HEK293 (cell line): ENCODE measurements at regions not wholly inside any gene's neighbourhood (a gene's known extent, or its start where the extent isn't known, plus 50 kb on each side); places are given as distances from the start of the nearest gene placed in this dataset.

Source experiments
- CTCF ChIA-PET: fragments of 350-600 bp; formaldehyde crosslinking; extraction: SDS; loops from one replicate; lab custom pipeline; 2021; ENCODE audit warnings: antibody characterized with exemption; lab: Yijun Ruan, JAX
- POLR2A ChIA-PET: fragments of 300-600 bp; formaldehyde crosslinking; extraction: SDS; loops from one replicate; lab custom pipeline; 2020; ENCODE audit warnings: antibody characterized with exemption, inconsistent platforms; lab: Yijun Ruan, JAX
- H3K27ac ChIP-seq: fragments of 200-500 bp; sonication (Bioruptor generic); 2 replicates; pipeline ENCODE4 v1.5.1; 2014; ENCODE audit warnings: low read depth, low read length, control low read depth, inconsistent platforms; ENCODE audit errors: extremely low read depth
- H3K36me3 ChIP-seq, 2 experiments: fragments of 200-500 bp in 1 of 2; sonication (Bioruptor generic) in 1 of 2; 1 replicate in 1 of 2; 2 replicates in 1 of 2; pipeline ENCODE4 v1.5.1; 2014 to 2017; ENCODE audit warnings: inconsistent platforms in 2 of 2, low read length in 2 of 2; ENCODE audit not compliant: control insufficient read depth in 2 of 2, insufficient read depth in 1 of 2
- H3K4me1 ChIP-seq: fragments of 200-500 bp; sonication (Bioruptor generic); 2 replicates; pipeline ENCODE4 v1.5.1; 2014; ENCODE audit warnings: mild to moderate bottlenecking, low read length, inconsistent platforms; ENCODE audit not compliant: control insufficient read depth, insufficient read depth
- H3K4me3 ChIP-seq: 2 replicates; pipeline ENCODE4 v1.5.1; 2011; ENCODE audit warnings: low read depth, mild to moderate bottlenecking, control low read depth, low read length, moderate library complexity
- H3K9me3 ChIP-seq: fragments of 200-500 bp; sonication (Bioruptor generic); 2 replicates; pipeline ENCODE4 v1.5.1; 2014; ENCODE audit warnings: low read depth, low read length, inconsistent platforms; ENCODE audit not compliant: control insufficient read depth, insufficient read depth
- BCL11A ChIP-seq: fragments of 450-650 bp; formaldehyde crosslinking; IDR thresholded peaks from 2 replicates; pipeline ENCODE4 v1.5.1; 2016; ENCODE audit warnings: low read depth, missing biosample characterization, missing genetic modification characterization
- PRDM1 ChIP-seq: fragments of 450-650 bp; formaldehyde crosslinking; IDR thresholded peaks from 2 replicates; pipeline ENCODE4; 2016; ENCODE audit warnings: missing biosample characterization, missing genetic modification characterization
- SP3 ChIP-seq: fragments of 450-650 bp; formaldehyde crosslinking; IDR thresholded peaks from 2 replicates; pipeline ENCODE4 v1.5.1; 2016; ENCODE audit warnings: missing biosample characterization, missing genetic modification characterization
- ZFP41 ChIP-seq: fragments of 450-650 bp; formaldehyde crosslinking; IDR thresholded peaks from 2 replicates; pipeline ENCODE4 v1.5.1; 2016; ENCODE audit warnings: missing biosample characterization, missing genetic modification characterization, borderline replicate concordance
- ZFP69B ChIP-seq: fragments of 450-650 bp; formaldehyde crosslinking; IDR thresholded peaks from 2 replicates; pipeline ENCODE4 v1.5.1; 2016; ENCODE audit warnings: missing biosample characterization, missing genetic modification characterization
- ZNF174 ChIP-seq: fragments of 450-650 bp; formaldehyde crosslinking; IDR thresholded peaks from 2 replicates; pipeline ENCODE4 v1.5.0; 2017; ENCODE audit warnings: missing biosample characterization, mild to moderate bottlenecking, missing genetic modification characterization
- ZNF202 ChIP-seq: fragments of 450-650 bp; formaldehyde crosslinking; IDR thresholded peaks from 2 replicates; pipeline ENCODE4 v1.5.1; 2016; ENCODE audit warnings: missing biosample characterization, missing genetic modification characterization, borderline replicate concordance
- ZNF214 ChIP-seq: fragments of 450-650 bp; formaldehyde crosslinking; IDR thresholded peaks from 2 replicates; pipeline ENCODE4 v1.5.1; 2017; ENCODE audit warnings: missing biosample characterization, mild to moderate bottlenecking, missing genetic modification characterization, borderline replicate concordance
- ZNF223 ChIP-seq: fragments of 450-650 bp; formaldehyde crosslinking; IDR thresholded peaks from 2 replicates; pipeline ENCODE4 v1.5.1; 2016; ENCODE audit warnings: missing biosample characterization, missing genetic modification characterization
- ZNF24 ChIP-seq: fragments of 450-650 bp; formaldehyde crosslinking; IDR thresholded peaks from 2 replicates; pipeline ENCODE4 v1.5.1; 2016; ENCODE audit warnings: missing biosample characterization, missing genetic modification characterization
- ZNF623 ChIP-seq: fragments of 450-650 bp; formaldehyde crosslinking; IDR thresholded peaks from 2 replicates; pipeline ENCODE4 v1.5.1; 2016; ENCODE audit warnings: missing biosample characterization, missing genetic modification characterization
- TF ChIP-seq, protein P1 (sequence below): fragments of 450-650 bp; formaldehyde crosslinking; IDR thresholded peaks from 2 replicates; pipeline ENCODE4 v1.5.1; 2016; ENCODE audit warnings: missing biosample characterization, missing genetic modification characterization, low read depth
- TF ChIP-seq, protein P2 (sequence below): fragments of 450-650 bp; formaldehyde crosslinking; IDR thresholded peaks from 2 replicates; pipeline ENCODE4 v1.5.1; 2016; ENCODE audit warnings: missing biosample characterization, missing genetic modification characterization
- TF ChIP-seq, protein P3 (sequence below): fragments of 450-650 bp; formaldehyde crosslinking; conservative IDR thresholded peaks from 2 replicates; pipeline ENCODE4 v1.5.1; 2016; ENCODE audit warnings: low read depth, missing biosample characterization, missing genetic modification characterization

DNA sequence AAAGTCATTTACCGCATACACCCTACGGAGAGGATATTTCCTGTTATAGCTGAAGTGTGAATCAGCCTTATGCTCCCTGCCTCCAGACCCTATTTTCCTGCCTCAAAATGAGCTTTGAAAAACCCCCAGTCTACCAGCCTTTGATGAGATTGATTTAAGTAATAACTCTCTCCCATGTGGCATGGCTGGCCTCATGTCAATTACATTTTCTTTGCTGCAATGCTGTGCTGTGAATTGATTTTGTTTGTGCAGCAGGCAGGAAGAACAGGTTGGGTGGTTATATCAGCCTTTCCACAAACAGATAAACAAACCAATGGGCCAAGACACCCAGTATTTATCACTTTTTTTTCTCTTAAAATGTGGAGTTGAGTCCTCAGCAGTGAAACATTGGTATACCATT is 1105.5 kb upstream of the TMEM132C start (continued):
- TF ChIP-seq, protein P1, sequence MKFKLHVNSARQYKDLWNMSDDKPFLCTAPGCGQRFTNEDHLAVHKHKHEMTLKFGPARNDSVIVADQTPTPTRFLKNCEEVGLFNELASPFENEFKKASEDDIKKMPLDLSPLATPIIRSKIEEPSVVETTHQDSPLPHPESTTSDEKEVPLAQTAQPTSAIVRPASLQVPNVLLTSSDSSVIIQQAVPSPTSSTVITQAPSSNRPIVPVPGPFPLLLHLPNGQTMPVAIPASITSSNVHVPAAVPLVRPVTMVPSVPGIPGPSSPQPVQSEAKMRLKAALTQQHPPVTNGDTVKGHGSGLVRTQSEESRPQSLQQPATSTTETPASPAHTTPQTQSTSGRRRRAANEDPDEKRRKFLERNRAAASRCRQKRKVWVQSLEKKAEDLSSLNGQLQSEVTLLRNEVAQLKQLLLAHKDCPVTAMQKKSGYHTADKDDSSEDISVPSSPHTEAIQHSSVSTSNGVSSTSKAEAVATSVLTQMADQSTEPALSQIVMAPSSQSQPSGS (tag by site-specific recombination), result no peak
- TF ChIP-seq, all 188 proteins: peak for 0

DNA sequence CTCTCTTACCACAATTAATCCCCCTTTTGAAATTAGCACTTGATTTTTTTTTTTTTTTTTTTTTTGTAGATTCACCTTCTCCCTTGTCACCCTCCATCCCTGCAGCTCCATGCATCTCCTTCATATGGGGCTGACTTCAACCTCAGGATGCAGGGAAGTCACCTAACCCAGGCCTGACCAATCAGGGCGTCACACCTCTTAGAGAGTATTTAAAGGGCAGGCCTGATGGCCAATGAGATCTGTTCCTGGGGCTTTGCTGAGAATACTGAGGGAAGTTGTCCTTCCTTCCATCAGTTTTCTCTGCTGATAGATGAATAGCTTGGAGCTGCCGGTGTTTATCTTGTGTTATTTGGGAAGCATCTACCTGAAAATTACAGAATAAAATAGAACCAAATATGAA is 1104.7 kb upstream of the TMEM132C start:
- Histone ChIP-seq H3K4me3 (no peak overlapping the region), H3K9me3 (no peaks in the 10 kb centered on the region), H3K36me3 (no peaks in the 10 kb centered on the region), H3K27ac (no peak overlapping the region), H3K4me1 (no peaks in the 10 kb centered on the region)
- TF ChIP-seq ZNF214 (tag by site-specific recombination), result no peak
- CTCF ChIA-PET, result interaction anchor here (0.6 kb wide), 1 partner anchor 905 kb away, joined by 5 read pairs; no protein-coding TSS in a partner anchor
- POLR2A ChIA-PET, result no interaction called here

DNA sequence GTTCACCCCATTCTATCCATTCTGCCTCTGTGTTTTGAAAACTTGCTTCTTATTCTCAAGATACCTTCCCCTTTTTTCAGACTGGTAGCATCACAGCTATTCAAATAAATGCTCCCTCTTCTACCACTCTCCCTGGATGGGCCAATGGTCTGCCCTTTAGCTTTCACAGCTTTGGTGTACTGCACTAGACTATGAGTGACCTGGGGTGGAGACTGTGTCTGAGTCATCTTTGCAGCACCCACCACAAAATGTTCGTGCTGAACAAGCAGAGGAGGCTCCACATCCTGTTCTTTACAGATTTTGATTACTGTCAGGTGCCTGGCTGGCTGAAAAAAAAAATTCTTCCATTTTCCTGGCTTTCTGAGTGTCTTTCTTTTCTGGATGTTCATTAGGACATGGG is 1104.1 kb upstream of the TMEM132C start:
- ChIA-PET CTCF (interaction anchor here (0.6 kb wide), 1 partner anchor 904 kb away, joined by 5 read pairs; no protein-coding TSS in a partner anchor), POLR2A (no interaction called here)
- H3K27ac ChIP-seq, result no peak overlapping the region
- no peaks in the 10 kb centered on the region for H3K36me3 ChIP-seq
- H3K9me3 ChIP-seq, result no peaks in the 10 kb centered on the region
- TF ChIP-seq, protein P2, sequence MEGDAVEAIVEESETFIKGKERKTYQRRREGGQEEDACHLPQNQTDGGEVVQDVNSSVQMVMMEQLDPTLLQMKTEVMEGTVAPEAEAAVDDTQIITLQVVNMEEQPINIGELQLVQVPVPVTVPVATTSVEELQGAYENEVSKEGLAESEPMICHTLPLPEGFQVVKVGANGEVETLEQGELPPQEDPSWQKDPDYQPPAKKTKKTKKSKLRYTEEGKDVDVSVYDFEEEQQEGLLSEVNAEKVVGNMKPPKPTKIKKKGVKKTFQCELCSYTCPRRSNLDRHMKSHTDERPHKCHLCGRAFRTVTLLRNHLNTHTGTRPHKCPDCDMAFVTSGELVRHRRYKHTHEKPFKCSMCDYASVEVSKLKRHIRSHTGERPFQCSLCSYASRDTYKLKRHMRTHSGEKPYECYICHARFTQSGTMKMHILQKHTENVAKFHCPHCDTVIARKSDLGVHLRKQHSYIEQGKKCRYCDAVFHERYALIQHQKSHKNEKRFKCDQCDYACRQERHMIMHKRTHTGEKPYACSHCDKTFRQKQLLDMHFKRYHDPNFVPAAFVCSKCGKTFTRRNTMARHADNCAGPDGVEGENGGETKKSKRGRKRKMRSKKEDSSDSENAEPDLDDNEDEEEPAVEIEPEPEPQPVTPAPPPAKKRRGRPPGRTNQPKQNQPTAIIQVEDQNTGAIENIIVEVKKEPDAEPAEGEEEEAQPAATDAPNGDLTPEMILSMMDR (tag by site-specific recombination), result no peak
- TF ChIP-seq, protein P3, sequence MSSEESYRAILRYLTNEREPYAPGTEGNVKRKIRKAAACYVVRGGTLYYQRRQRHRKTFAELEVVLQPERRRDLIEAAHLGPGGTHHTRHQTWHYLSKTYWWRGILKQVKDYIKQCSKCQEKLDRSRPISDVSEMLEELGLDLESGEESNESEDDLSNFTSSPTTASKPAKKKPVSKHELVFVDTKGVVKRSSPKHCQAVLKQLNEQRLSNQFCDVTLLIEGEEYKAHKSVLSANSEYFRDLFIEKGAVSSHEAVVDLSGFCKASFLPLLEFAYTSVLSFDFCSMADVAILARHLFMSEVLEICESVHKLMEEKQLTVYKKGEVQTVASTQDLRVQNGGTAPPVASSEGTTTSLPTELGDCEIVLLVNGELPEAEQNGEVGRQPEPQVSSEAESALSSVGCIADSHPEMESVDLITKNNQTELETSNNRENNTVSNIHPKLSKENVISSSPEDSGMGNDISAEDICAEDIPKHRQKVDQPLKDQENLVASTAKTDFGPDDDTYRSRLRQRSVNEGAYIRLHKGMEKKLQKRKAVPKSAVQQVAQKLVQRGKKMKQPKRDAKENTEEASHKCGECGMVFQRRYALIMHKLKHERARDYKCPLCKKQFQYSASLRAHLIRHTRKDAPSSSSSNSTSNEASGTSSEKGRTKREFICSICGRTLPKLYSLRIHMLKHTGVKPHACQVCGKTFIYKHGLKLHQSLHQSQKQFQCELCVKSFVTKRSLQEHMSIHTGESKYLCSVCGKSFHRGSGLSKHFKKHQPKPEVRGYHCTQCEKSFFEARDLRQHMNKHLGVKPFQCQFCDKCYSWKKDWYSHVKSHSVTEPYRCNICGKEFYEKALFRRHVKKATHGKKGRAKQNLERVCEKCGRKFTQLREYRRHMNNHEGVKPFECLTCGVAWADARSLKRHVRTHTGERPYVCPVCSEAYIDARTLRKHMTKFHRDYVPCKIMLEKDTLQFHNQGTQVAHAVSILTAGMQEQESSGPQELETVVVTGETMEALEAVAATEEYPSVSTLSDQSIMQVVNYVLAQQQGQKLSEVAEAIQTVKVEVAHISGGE, result no peak
- TF ChIP-seq ZNF202 (tag by site-specific recombination) (no peak), ZFP41 (tag by site-specific recombination) (no peak), ZNF223 (tag by site-specific recombination) (no peak), PRDM1 (tag by site-specific recombination) (no peak), SP3 (tag by site-specific recombination) (no peak), ZNF24 (tag by site-specific recombination) (no peak), BCL11A (tag by site-specific recombination) (no peak), ZNF174 (tag by site-specific recombination) (no peak), ZNF623 (tag by site-specific recombination) (no peak), ZFP69B (no peak)
- no peak overlapping the region for H3K4me3 ChIP-seq
- H3K4me1 ChIP-seq, result no peaks in the 10 kb centered on the region
